ENCODE measurements at regions not wholly inside any gene's neighbourhood (a gene's known extent, or its start where the extent isn't known, plus 50 kb on each side); places are given as distances from the start of the nearest gene placed in this dataset.

GRCh38 chr14:38867561-38868150 lies 235.4 kb downstream of the SEC23A start:
- no peaks in the 10 kb centered on the region for H3K9me3 ChIP-seq (ENCODE audit: control insufficient read depth, insufficient read depth, low read depth, low read length)
- H3K27ac ChIP-seq (ENCODE audit: extremely low read depth, low read depth, low read length): no peak overlapping the region
- CTCF ChIA-PET: interaction anchor here (0.5 to 2.6 kb wide), 34 partner anchors 9 to 1637 kb away, joined by 3 to 17 read pairs (median 4); no protein-coding TSS in a partner anchor
- H3K4me1 ChIP-seq (ENCODE audit: control insufficient read depth, insufficient read depth, low read length): no peaks in the 10 kb centered on the region
- POLR2A ChIA-PET: no interaction called here
- TF ChIP-seq CTCF (tag by site-specific recombination; IDR thresholded peaks at IDR 0.05) (peak; percentile 26; the same call in 1 of the 2 replicates), ZBTB26 (tag by site-specific recombination; optimal IDR thresholded peaks at IDR 0.05) (no peak), ZNF654 (tag by site-specific recombination; IDR thresholded peaks at IDR 0.05; ENCODE audit: low read depth) (peak; percentile 66)
- H3K4me3 ChIP-seq (ENCODE audit: low read depth, low read length): no peak overlapping the region
- H3K36me3 ChIP-seq (ENCODE audit: control insufficient read depth in 2 of 2, insufficient read depth in 1 of 2, low read length in 2 of 2): no peaks in the 10 kb centered on the region

- Histone ChIP-seq H3K27ac (ENCODE audit: extremely low read depth, low read depth, low read length) (no peak overlapping the region), H3K9me3 (ENCODE audit: control insufficient read depth, insufficient read depth, low read depth, low read length) (no peaks in the 10 kb centered on the region), H3K4me1 (ENCODE audit: control insufficient read depth, insufficient read depth, low read length) (no peaks in the 10 kb centered on the region), H3K36me3 (ENCODE audit: control insufficient read depth in 2 of 2, insufficient read depth in 1 of 2, low read length in 2 of 2) (no peaks in the 10 kb centered on the region), H3K4me3 (ENCODE audit: low read depth, low read length) (no peak overlapping the region)
- ChIA-PET CTCF (interaction anchor here (0.8 to 1.5 kb wide), 3 partner anchors 143 to 360 kb away, joined by 4 to 5 read pairs (median 4); no protein-coding TSS in a partner anchor), POLR2A (no interaction called here)
- TF ChIP-seq ZNF555 (tag by site-specific recombination; conservative IDR thresholded peaks at IDR 0.05): no peak
- no peak for TF ChIP-seq GLIS1 (tag by site-specific recombination; IDR thresholded peaks at IDR 0.05)
- no peak for TF ChIP-seq SCRT2 (tag by site-specific recombination; IDR thresholded peaks at IDR 0.05)
- no peak for TF ChIP-seq ZNF18 (tag by site-specific recombination; IDR thresholded peaks at IDR 0.05)
- no peak for TF ChIP-seq ZBTB49 (tag by site-specific recombination; IDR thresholded peaks at IDR 0.05; ENCODE audit: low read depth)
- no peak for TF ChIP-seq ZNF214 (tag by site-specific recombination; IDR thresholded peaks at IDR 0.05; ENCODE audit: borderline replicate concordance)
- no peak for TF ChIP-seq ZNF174 (tag by site-specific recombination; IDR thresholded peaks at IDR 0.05)
- TF ChIP-seq KLF17 (tag by site-specific recombination; IDR thresholded peaks at IDR 0.05): no peak
These were observed 236.6 kb downstream of the SEC23A start for GRCh38 chr14:38866461-38866860.

GRCh38 chr14:38862366-38862765 lies 240.7 kb downstream of the SEC23A start:
- Histone ChIP-seq H3K4me3 (ENCODE audit: low read depth, low read length) (no peak overlapping the region), H3K27ac (ENCODE audit: extremely low read depth, low read depth, low read length) (no peak overlapping the region), H3K4me1 (ENCODE audit: control insufficient read depth, insufficient read depth, low read length) (no peaks in the 10 kb centered on the region), H3K36me3 (ENCODE audit: control insufficient read depth in 2 of 2, insufficient read depth in 1 of 2, low read length in 2 of 2) (no peaks in the 10 kb centered on the region), H3K9me3 (ENCODE audit: control insufficient read depth, insufficient read depth, low read depth, low read length) (no peaks in the 10 kb centered on the region)
- ChIA-PET POLR2A (no interaction called here), CTCF (no interaction called here)
- TF ChIP-seq ZNF488 (tag by site-specific recombination; IDR thresholded peaks at IDR 0.05) (no peak), ZNF362 (tag by site-specific recombination; IDR thresholded peaks at IDR 0.05) (no peak), KLF9 (tag by site-specific recombination; IDR thresholded peaks at IDR 0.05; ENCODE audit: low read depth) (no peak), ZNF266 (tag by site-specific recombination; IDR thresholded peaks at IDR 0.05; ENCODE audit: low read depth) (no peak), HOXC10 (CRISPR knock-in tag; IDR thresholded peaks at IDR 0.05) (no peak), ZNF138 (tag by site-specific recombination; IDR thresholded peaks at IDR 0.05; ENCODE audit: borderline replicate concordance) (no peak), KLF10 (tag by site-specific recombination; IDR thresholded peaks at IDR 0.05) (no peak), ZNF514 (tag by site-specific recombination; IDR thresholded peaks at IDR 0.05) (no peak), ZNF660 (tag by site-specific recombination; IDR thresholded peaks at IDR 0.05) (no peak)

Measured in HEK293 (cell line).